Tibial artery (tissue), 4 donors: ENCODE measurements at regions not wholly inside any gene's neighbourhood (a gene's known extent, or its start where the extent isn't known, plus 50 kb on each side); places are given as distances from the start of the nearest gene placed in this dataset.

Source experiments
- DNase-seq, 2 donors: peaks; one replicate each; pipeline ENCODE4 v3.0.0-alpha.2; 2019
- H3K27ac ChIP-seq, 2 donors: fragments of 200-600 bp; sonication (generic) in 1 of 2; 1 replicate in 1 of 2; 2 replicates in 1 of 2; pipeline ENCODE4 v1.5.1; 2018 to 2019; ENCODE audit warnings: mild to moderate bottlenecking in 1 of 2
- H3K27me3 ChIP-seq, 2 donors: fragments of 200-600 bp; sonication (generic) in 1 of 2; one replicate each; pipeline versions ENCODE4 v1.5.1 to v1.6.0; 2016 to 2019
- H3K36me3 ChIP-seq, 3 donors: fragments of 200-600 bp; sonication (generic) in 2 of 3; one replicate each; pipeline ENCODE4 v1.5.1; 2016 to 2019; ENCODE audit warnings: mild to moderate bottlenecking in 2 of 3
- H3K4me1 ChIP-seq, 4 donors: fragments of 200-600 bp; sonication (generic) in 2 of 4; 1 replicate in 3 of 4; 2 replicates in 1 of 4; pipeline ENCODE4 v1.5.1; 2016 to 2019
- H3K4me3 ChIP-seq, 2 donors: fragments of 200-600 bp; sonication (generic) in 1 of 2; 1 replicate in 1 of 2; 2 replicates in 1 of 2; pipeline ENCODE4 v1.5.1; 2018 to 2019; ENCODE audit warnings: mild to moderate bottlenecking in 2 of 2
- H3K9me3 ChIP-seq, 3 donors: fragments of 200-600 bp; sonication (generic) in 1 of 3; one replicate each; pipeline ENCODE4 v1.5.1; 2016 to 2019
- CTCF ChIP-seq, 2 experiments: fragments of 200-600 bp in 1 of 2; fragments of 450-650 bp in 1 of 2; IDR thresholded peaks; one replicate each; pipeline ENCODE4 v1.5.1; 2017 to 2019; ENCODE audit warnings: antibody characterized with exemption in 2 of 2, mild to moderate bottlenecking in 1 of 2, moderate library complexity in 1 of 2
- intact Hi-C: fragments of 100-400 bp; cut with DNase I; formaldehyde crosslinking; loops from one replicate; pipeline ENCODE4 v1.15.0; 2023; ENCODE audit warnings: low total_unique reads

GRCh38 chr9:115373710-115374045, 255.7 kb upstream of the TNC start:
- no peaks in the 10 kb centered on the region for H3K9me3 ChIP-seq
- TF ChIP-seq CTCF (IDR thresholded peaks at IDR 0.05), result no peak
- DNase-seq, result no peak
- H3K27me3 ChIP-seq, result no peaks in the 10 kb centered on the region
- no peak overlapping the region for H3K4me3 ChIP-seq
- H3K4me1 ChIP-seq, result peaks cover 0 to 15% (median 6%) of the 10 kb centered on the region in 4 donors
- intact Hi-C loops, result no loop called here
- no peaks in the 10 kb centered on the region for H3K36me3 ChIP-seq
- H3K27ac ChIP-seq, result no peak overlapping the region

- no peak for TF ChIP-seq CTCF (IDR thresholded peaks at IDR 0.05)
- DNase-seq, result no peak
- H3K9me3 ChIP-seq, result no peaks in the 10 kb centered on the region
- H3K4me3 ChIP-seq, result no peak overlapping the region
- no peaks in the 10 kb centered on the region for H3K27me3 ChIP-seq
- H3K36me3 ChIP-seq, result no peaks in the 10 kb centered on the region
- no peak overlapping the region for H3K27ac ChIP-seq
- H3K4me1 ChIP-seq, result peaks cover 0 to 4% (median under 1%) of the 10 kb centered on the region in 4 donors
- intact Hi-C loops, result no loop called here
Measured at GRCh38 chr9:115374724-115375268, 256.8 kb upstream of the TNC start.

- no peak overlapping the region for H3K4me3 ChIP-seq
Measured at GRCh38 chr9:115378241-115378640, 260.3 kb upstream of the TNC start.

GRCh38 chr9:115378758-115379157, 260.8 kb upstream of the TNC start:
- Histone ChIP-seq H3K27ac (no peak overlapping the region), H3K4me1 (peaks cover 0 to 10% (median 0%) of the 10 kb centered on the region in 4 donors), H3K27me3 (no peaks in the 10 kb centered on the region), H3K9me3 (peaks cover 0 to 13% (median 12%) of the 10 kb centered on the region in 3 donors), H3K36me3 (peaks cover 0 to 6% (median 0%) of the 10 kb centered on the region in 3 donors), H3K4me3 (no peak overlapping the region)
- TF ChIP-seq CTCF (IDR thresholded peaks at IDR 0.05), result no peak
- no peak for DNase-seq
- intact Hi-C loops, result no loop called here

More at GRCh38 chr9:115378241-115378640, 260.3 kb upstream of the TNC start:
- intact Hi-C loops, result no loop called here
- TF ChIP-seq CTCF (IDR thresholded peaks at IDR 0.05), result no peak
- Histone ChIP-seq H3K36me3 (peaks cover 0 to 6% (median 0%) of the 10 kb centered on the region in 3 donors), H3K27ac (no peak overlapping the region), H3K9me3 (peaks cover 0 to 12% (median 10%) of the 10 kb centered on the region in 3 donors), H3K27me3 (no peaks in the 10 kb centered on the region), H3K4me1 (peaks cover 0 to 10% (median 0%) of the 10 kb centered on the region in 4 donors)
- DNase-seq, result no peak

GRCh38 chr9:115379719-115380118, 261.8 kb upstream of the TNC start:
- Histone ChIP-seq H3K27me3 (no peaks in the 10 kb centered on the region), H3K36me3 (peaks cover 0 to 6% (median 0%) of the 10 kb centered on the region in 3 donors), H3K4me3 (no peak overlapping the region), H3K27ac (no peak overlapping the region), H3K9me3 (peaks cover 0 to 13% (median 12%) of the 10 kb centered on the region in 3 donors), H3K4me1 (peaks cover 0 to 10% (median 0%) of the 10 kb centered on the region in 4 donors)
- TF ChIP-seq CTCF (IDR thresholded peaks at IDR 0.05), result no peak
- intact Hi-C loops, result no loop called here
- no peak for DNase-seq
